ENCODE measurements at regions not wholly inside any gene's neighbourhood (a gene's known extent, or its start where the extent isn't known, plus 50 kb on each side); places are given as distances from the start of the nearest gene placed in this dataset.

DNA sequence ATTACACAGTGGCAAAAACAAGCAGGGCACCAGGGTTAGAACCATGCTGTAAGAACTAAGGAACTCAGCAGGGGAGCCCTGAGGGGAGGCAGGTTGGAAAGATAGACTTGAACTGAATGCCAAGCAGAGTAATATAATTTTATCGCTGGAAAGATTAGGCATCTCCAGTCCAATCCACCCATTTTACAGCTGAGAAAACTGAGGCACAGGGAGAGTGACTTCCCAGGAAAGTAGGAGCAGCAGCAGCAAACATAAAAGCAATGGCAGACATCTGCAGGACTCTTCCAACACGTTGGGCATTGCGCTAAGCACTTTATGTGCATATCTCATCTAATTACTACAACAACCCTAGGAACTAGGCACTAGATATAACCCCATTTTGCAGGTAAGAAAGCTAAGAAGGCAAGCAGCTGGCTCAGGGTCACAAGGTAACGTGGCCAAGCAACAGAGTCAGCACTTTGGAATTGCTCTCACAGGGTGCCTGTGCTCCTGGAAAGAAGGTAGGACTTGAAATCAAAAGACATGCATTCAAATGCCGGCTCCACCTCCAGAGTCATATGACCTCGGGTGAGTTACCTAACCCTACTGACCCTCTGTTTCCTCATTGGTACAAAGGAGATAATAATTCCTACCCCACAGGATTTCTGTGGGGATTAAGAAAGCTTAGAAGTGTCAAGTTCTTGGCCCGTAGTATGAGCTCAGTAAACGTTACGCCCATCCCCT lies 215.3 kb downstream of the BARX2 start:
- no peak for DNase-seq

GRCh38 chr11:129591527-129591926 lies 215.9 kb downstream of the BARX2 start:
- no peak for DNase-seq

- no peak for DNase-seq
These were observed 216.5 kb downstream of the BARX2 start for GRCh38 chr11:129592191-129592590.

- no peak for DNase-seq
These were observed 217.4 kb downstream of the BARX2 start for GRCh38 chr11:129593098-129593497.

- DNase-seq = no peak
These were observed 219.7 kb downstream of the BARX2 start for GRCh38 chr11:129595038-129595962.

- no peak for DNase-seq
These were observed 219.3 kb upstream of the TMEM45B start for GRCh38 chr11:129596351-129596750.

DNA sequence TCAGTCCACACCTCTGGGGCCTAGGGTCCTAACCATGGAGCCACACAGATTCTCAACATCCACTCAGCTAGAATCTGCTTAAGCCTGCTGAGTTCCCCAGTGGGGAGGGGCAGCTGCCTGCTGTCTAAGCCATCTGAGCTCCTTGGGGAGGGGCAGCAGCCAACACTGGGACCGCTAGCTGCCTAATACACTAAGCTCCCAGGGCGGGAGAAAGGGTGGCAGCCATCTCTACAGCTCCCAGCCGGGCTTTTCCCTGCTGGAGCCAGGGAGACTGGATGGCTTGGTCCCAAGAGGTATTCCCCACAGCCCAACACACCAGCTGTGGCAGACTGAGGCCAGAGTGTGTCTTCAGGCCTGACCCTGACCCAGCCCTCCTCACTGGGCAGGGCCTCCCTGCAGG lies 217.3 kb upstream of the TMEM45B start:
- no peak for DNase-seq

DNA sequence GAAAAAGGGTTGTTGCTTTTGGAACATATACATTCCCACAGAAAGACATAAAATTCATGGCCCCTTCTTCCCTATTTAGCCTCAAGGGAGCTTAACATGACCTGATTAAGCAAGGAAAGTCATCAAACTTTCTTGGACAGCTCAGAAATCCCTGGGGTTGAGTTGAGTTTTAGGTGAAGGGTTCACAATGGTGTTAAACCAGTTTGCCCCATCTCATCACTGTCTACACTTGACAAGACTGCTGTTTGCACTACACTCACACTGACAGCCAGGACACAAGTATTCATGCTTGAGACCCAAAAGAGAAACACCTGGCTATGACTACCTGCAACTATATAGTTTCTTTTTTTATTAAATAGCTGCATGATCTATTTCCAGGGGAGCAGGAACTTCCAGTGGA lies 209.8 kb upstream of the TMEM45B start:
- no peak for DNase-seq

- no peak for DNase-seq
These were observed 206.9 kb upstream of the TMEM45B start for GRCh38 chr11:129608711-129609110.

DNA sequence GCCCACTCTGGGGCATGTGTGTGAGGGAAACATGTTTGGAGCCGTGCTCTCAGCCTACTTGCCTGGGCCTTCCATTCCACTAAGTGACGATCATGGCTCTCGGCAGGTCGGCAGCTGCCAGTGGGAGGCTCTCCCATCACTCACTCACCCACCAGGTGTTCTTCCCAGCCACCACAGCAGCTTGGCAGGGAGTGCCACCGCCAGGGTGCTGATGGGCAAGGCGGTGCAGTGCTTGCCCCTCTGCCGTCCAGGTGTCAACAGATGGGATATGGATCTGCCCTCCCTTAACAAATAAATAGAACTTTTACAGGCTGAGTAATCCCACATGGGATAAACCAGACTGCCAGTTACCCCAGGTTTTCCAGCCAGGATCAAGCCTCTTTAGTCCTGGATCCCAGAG lies 205.5 kb upstream of the TMEM45B start:
- no peak for DNase-seq

DNA sequence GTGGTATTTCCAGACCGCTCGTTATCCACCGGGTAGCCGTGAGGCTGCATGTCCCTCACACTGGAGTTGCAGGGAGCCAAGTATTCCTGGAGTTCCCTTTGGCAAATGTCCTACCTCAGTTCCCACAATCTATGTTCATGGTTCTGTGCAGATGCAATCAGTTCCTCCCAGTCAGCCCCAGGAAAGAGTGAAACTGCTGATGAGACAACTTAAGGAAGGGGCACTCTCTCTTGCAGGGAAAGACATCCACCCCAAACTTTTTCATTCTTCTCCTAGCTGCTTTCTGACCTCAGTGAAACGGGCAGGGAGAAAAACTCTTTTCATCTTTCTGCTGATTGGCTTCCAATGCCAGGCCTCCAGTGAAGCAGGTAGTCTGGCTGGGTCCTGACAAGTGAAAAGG lies 205.1 kb upstream of the TMEM45B start:
- DNase-seq = no peak

GRCh38 chr11:129611661-129612446 lies 203.8 kb upstream of the TMEM45B start:
- DNase-seq = no peak

GRCh38 chr11:129612447-129612961 lies 203.1 kb upstream of the TMEM45B start:
- DNase-seq = no peak

GRCh38 chr11:129613071-129613470 lies 202.6 kb upstream of the TMEM45B start:
- no peak for DNase-seq

- DNase-seq = no peak
These were observed 201.2 kb upstream of the TMEM45B start for GRCh38 chr11:129614256-129614944.

- no peak for DNase-seq
These were observed 197.5 kb upstream of the TMEM45B start for GRCh38 chr11:129618046-129618569.

GRCh38 chr11:129620237-129621104 lies 195.2 kb upstream of the TMEM45B start:
- no peak for DNase-seq

- no peak for DNase-seq
These were observed 189.7 kb upstream of the TMEM45B start for GRCh38 chr11:129625930-129626329.

DNA sequence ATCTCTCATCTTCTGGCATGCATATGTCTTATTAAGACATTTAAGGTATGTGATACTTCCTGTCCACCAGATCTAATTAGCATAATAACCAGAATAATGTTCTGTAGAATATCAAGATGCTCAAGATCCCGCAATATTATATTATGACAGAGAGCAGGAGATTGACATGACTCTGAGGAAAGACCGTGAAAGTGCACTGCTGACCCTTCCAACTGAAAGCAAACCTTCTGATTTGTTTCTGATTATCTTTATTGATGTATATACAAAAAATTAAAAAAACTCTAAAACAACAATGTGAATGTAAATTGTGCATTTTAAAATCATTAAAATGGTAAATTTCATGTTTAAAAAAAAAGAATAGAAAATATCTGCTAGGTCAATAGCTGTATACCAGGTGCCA lies 184.4 kb upstream of the TMEM45B start:
- no peak for DNase-seq

GRCh38 chr11:129636926-129637325 lies 178.7 kb upstream of the TMEM45B start:
- DNase-seq = no peak

GRCh38 chr11:129637473-129637872 lies 178.2 kb upstream of the TMEM45B start:
- no peak for DNase-seq
